ENCODE measurements at regions not wholly inside any gene's neighbourhood (a gene's known extent, or its start where the extent isn't known, plus 50 kb on each side); places are given as distances from the start of the nearest gene placed in this dataset.

DNA sequence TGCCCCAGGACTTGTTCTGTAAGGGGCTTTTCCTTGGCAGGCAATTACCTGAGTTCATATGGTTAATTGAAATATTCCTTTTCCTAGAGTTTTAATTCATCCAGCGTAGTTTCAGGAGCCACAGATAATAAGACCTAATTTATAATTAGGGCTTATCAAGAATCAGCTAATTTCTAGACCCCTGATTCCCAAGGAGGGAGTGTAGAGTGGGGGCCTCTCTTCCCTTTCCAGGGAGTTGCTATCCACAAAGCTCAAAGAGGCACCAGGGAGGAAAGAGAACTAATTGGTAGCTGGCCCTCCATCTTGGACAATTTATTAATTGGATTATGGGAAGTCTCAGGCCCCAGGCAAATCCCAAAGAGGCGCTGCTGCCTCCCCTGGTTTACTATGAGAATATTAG, 75.8 kb upstream of the ZNF618 start:
- Histone ChIP-seq H3K4me3 (ENCODE audit: low read length) (no peak overlapping the region), H3K36me3 (ENCODE audit: control insufficient read depth, insufficient read depth, low read length) (no peaks in the 10 kb centered on the region), H3K4me1 (ENCODE audit: control insufficient read depth, insufficient read depth, low read length) (no peaks in the 10 kb centered on the region), H3K9ac (ENCODE audit: low read length) (no peak overlapping the region), H3K27me3 (ENCODE audit: control insufficient read depth, insufficient read depth, low read length) (no peaks in the 10 kb centered on the region), H3K9me3 (ENCODE audit: control insufficient read depth, low read length) (no peaks in the 10 kb centered on the region)

- H3K27me3 ChIP-seq (ENCODE audit: control insufficient read depth, insufficient read depth, low read length) = no peaks in the 10 kb centered on the region
- no peak overlapping the region for H3K4me3 ChIP-seq (ENCODE audit: low read length)
- H3K36me3 ChIP-seq (ENCODE audit: control insufficient read depth, insufficient read depth, low read length) = no peaks in the 10 kb centered on the region
- peaks cover 11% of the 10 kb centered on the region for H3K4me1 ChIP-seq (ENCODE audit: control insufficient read depth, insufficient read depth, low read length)
- no peak overlapping the region for H3K9ac ChIP-seq (ENCODE audit: low read length)
- no peaks in the 10 kb centered on the region for H3K9me3 ChIP-seq (ENCODE audit: control insufficient read depth, low read length)
Observed at GRCh38 chr9:113803811-113804589, 72.1 kb upstream of the ZNF618 start.

GRCh38 chr9:113805486-113806132, 70.5 kb upstream of the ZNF618 start:
- Histone ChIP-seq H3K9ac (ENCODE audit: low read length) (no peak overlapping the region), H3K4me3 (ENCODE audit: low read length) (no peak overlapping the region), H3K27me3 (ENCODE audit: control insufficient read depth, insufficient read depth, low read length) (no peaks in the 10 kb centered on the region), H3K36me3 (ENCODE audit: control insufficient read depth, insufficient read depth, low read length) (no peaks in the 10 kb centered on the region), H3K9me3 (ENCODE audit: control insufficient read depth, low read length) (no peaks in the 10 kb centered on the region), H3K4me1 (ENCODE audit: control insufficient read depth, insufficient read depth, low read length) (peaks cover 11% of the 10 kb centered on the region)

DNA sequence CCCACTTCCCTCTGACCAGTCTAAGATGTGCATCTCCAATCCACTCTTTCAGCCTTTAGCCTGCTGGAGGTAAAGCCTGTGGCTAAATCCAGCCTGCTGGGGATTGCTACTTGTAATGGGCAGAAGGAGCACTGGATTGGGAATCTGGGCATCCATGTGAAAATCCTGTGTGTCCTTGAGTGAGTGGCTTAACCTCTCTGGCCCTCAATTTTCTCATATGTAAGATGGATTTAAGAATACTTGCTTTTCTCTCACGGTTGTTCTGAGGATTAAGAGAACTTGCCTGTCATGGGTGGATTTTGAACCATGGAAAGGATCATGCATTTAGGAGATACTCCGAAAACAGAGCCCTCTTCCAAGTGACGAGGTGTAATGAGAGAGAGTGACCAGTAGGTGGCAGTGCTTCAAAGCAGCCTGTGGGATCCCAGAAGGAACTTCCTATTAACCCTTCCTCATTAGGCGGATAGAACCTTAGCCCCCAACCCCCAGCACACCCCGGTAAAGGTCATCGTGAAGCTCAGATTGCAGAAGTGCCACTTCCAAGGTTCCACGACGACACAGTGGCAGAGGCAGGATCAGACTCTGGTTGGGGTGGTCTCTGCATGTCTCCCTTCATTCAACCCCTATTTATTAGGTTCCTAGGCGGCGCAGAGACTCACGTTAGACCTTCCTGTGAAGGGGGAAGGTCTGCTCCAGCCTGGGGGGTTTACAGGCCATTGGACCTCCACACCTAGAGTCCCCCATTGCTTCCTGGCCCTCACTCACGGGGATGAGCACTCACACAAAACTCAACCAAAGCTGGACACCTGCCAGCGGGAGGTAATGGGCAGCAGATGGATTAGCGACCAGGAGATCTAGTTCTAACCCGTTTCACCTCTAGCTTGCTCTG, 68.7 kb upstream of the ZNF618 start:
- Histone ChIP-seq H3K4me1 (ENCODE audit: control insufficient read depth, insufficient read depth, low read length) (peaks cover 11% of the 10 kb centered on the region), H3K9me3 (ENCODE audit: control insufficient read depth, low read length) (no peaks in the 10 kb centered on the region), H3K27me3 (ENCODE audit: control insufficient read depth, insufficient read depth, low read length) (no peaks in the 10 kb centered on the region), H3K36me3 (ENCODE audit: control insufficient read depth, insufficient read depth, low read length) (no peaks in the 10 kb centered on the region), H3K9ac (ENCODE audit: low read length) (peak overlapping the region; percentile 10), H3K4me3 (ENCODE audit: low read length) (peak overlapping the region; percentile 5)

DNA sequence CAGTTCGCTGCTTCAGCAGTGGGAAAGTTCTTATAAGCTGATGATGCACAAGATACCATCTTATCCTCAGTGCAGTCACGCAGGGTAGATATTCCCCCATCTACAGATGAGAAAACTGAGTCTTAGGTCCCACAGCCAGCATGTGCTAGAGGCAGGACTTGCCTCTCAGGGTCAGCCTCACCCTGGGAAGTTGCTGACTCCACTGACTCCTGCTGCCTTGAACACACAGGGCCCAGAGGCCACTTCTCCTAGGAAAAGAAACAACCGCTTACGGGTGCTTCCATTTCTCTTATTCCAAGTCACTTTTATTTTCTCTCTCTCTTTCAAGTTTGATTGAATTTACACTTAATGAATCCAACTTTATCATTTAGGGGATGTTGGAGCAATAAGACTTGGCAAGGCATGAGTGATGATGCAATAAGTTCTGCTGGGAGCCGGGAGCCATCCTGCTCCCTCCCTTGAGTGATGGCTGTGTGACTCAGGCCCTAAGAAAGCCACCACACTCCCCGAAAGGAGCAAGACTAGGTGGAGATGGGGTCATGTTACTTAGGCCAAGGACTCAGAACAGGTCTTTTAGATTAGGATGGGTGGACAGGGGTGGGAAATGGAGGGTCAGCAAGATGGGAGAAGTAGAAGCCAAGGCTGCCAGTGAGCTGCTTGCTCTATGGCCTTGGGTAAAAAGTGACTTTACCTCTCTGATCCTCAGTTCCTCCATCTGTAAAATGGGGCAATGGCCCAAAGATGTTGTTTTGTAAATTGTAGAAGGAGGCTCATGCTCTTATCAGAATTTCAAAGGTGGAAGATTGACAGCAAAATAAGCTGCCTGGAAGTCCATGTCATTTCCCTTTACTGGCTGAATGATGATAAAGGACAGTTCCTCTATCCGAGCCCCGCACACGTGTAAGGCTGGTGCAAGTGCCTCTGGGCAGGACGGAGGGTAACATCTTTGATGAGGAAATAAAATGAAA, 67.4 kb upstream of the ZNF618 start:
- Histone ChIP-seq H3K4me3 (ENCODE audit: low read length) (no peak overlapping the region), H3K27me3 (ENCODE audit: control insufficient read depth, insufficient read depth, low read length) (no peaks in the 10 kb centered on the region), H3K9ac (ENCODE audit: low read length) (no peak overlapping the region), H3K36me3 (ENCODE audit: control insufficient read depth, insufficient read depth, low read length) (no peaks in the 10 kb centered on the region), H3K4me1 (ENCODE audit: control insufficient read depth, insufficient read depth, low read length) (peaks cover 11% of the 10 kb centered on the region), H3K9me3 (ENCODE audit: control insufficient read depth, low read length) (no peaks in the 10 kb centered on the region)

DNA sequence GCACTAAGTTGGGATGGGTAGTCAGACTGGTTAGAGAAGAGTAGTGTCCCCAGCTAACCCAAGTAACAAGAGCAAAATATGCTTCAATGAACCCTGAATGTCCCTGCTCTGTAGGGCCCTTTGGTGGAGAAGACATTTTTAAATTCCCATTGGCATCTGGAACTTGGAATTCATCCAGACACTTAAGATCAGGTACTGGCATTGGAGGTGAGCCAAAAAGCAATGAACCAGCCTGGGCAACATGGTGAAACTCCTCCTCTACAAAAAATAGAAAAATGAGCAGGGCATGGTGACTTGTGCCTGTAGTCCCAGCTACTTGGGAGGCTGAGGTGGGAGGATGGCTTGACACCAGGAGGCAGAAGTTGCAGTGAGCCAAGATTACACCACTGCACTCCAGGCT, 58.9 kb upstream of the ZNF618 start:
- no peak overlapping the region for H3K4me3 ChIP-seq (ENCODE audit: low read length)
- no peaks in the 10 kb centered on the region for H3K27me3 ChIP-seq (ENCODE audit: control insufficient read depth, insufficient read depth, low read length)
- H3K4me1 ChIP-seq (ENCODE audit: control insufficient read depth, insufficient read depth, low read length) = no peaks in the 10 kb centered on the region
- H3K36me3 ChIP-seq (ENCODE audit: control insufficient read depth, insufficient read depth, low read length) = no peaks in the 10 kb centered on the region
- no peaks in the 10 kb centered on the region for H3K9me3 ChIP-seq (ENCODE audit: control insufficient read depth, low read length)
- H3K9ac ChIP-seq (ENCODE audit: low read length) = no peak overlapping the region

DNA sequence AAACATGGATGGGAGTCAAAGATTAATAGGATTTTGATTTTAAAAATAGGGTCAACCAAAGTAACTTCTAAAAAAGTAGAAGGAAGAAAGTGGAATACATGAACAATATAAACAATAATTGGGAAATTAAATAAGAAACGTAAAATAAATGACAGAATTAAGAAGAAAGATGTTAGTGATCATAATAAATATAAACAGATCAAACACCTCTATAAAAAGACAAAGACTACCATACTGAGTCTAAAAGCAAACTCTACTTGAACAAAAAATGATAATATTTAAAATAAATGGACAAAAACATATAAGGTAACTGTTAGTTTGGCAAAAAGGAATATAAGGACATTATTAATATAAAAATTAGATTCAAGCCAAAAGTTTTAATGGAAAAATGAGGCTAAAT, 57.7 kb upstream of the ZNF618 start:
- Histone ChIP-seq H3K36me3 (ENCODE audit: control insufficient read depth, insufficient read depth, low read length) (no peaks in the 10 kb centered on the region), H3K27me3 (ENCODE audit: control insufficient read depth, insufficient read depth, low read length) (no peaks in the 10 kb centered on the region), H3K4me3 (ENCODE audit: low read length) (no peak overlapping the region), H3K9me3 (ENCODE audit: control insufficient read depth, low read length) (no peaks in the 10 kb centered on the region), H3K9ac (ENCODE audit: low read length) (no peak overlapping the region), H3K4me1 (ENCODE audit: control insufficient read depth, insufficient read depth, low read length) (no peaks in the 10 kb centered on the region)

GRCh38 chr9:113822315-113822714, 53.8 kb upstream of the ZNF618 start:
- H3K4me3 ChIP-seq (ENCODE audit: low read length) = no peak overlapping the region
- no peaks in the 10 kb centered on the region for H3K27me3 ChIP-seq (ENCODE audit: control insufficient read depth, insufficient read depth, low read length)
- no peaks in the 10 kb centered on the region for H3K36me3 ChIP-seq (ENCODE audit: control insufficient read depth, insufficient read depth, low read length)

DNA sequence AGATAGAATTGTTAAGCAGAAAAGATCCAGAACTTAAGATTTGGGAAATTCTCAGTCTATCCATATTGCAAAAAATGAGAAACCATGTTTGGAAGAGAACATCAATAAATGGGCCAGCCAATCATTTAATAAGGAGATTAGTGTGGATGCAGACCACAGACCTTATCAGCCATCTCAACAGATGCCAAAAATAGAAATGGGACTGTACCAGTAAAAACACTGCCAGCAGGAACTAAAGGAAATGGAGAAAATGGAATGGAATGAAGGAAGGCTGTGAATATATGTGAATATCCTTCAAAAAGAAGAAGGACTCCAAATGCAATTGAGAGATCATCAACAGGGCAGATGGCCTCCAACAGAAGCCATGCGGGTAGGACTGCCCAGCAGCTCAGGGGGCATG, 52.7 kb upstream of the ZNF618 start:
- Histone ChIP-seq H3K4me3 (ENCODE audit: low read length) (no peak overlapping the region), H3K4me1 (ENCODE audit: control insufficient read depth, insufficient read depth, low read length) (no peaks in the 10 kb centered on the region), H3K27me3 (ENCODE audit: control insufficient read depth, insufficient read depth, low read length) (no peaks in the 10 kb centered on the region), H3K9me3 (ENCODE audit: control insufficient read depth, low read length) (no peaks in the 10 kb centered on the region), H3K9ac (ENCODE audit: low read length) (no peak overlapping the region), H3K36me3 (ENCODE audit: control insufficient read depth, insufficient read depth, low read length) (no peaks in the 10 kb centered on the region)

More at GRCh38 chr9:113822315-113822714, 53.8 kb upstream of the ZNF618 start:
- H3K4me1 ChIP-seq (ENCODE audit: control insufficient read depth, insufficient read depth, low read length) = no peaks in the 10 kb centered on the region
- H3K9me3 ChIP-seq (ENCODE audit: control insufficient read depth, low read length) = no peaks in the 10 kb centered on the region
- no peak overlapping the region for H3K9ac ChIP-seq (ENCODE audit: low read length)
